ENCODE measurements at regions not wholly inside any gene's neighbourhood (a gene's known extent, or its start where the extent isn't known, plus 50 kb on each side); places are given as distances from the start of the nearest gene placed in this dataset.

- POLR2A ChIA-PET = no interaction called here
- H3K4me1 Mint-ChIP-seq = no peaks in the 10 kb centered on the region
- no peaks in the 10 kb centered on the region for H3K36me3 ChIP-seq (ENCODE audit: control insufficient read depth in 2 of 2, extremely low read depth in 1 of 2, insufficient read depth in 1 of 2, low read length in 1 of 2)
- H3K4me3 ChIP-seq (ENCODE audit: control insufficient read depth in 1 of 2, extremely low read depth in 1 of 2, low read length in 1 of 2) = no peak overlapping the region
- H3K36me3 Mint-ChIP-seq = no peaks in the 10 kb centered on the region
- no peaks in the 10 kb centered on the region for H3K27me3 Mint-ChIP-seq
- peaks cover 0 to 17% (median 12%) of the 10 kb centered on the region in 3 donors for H3K9me3 Mint-ChIP-seq
- no peaks in the 10 kb centered on the region for H3K27me3 ChIP-seq (replicated peaks in 1 of 2; ENCODE audit: control insufficient read depth in 2 of 2, extremely low read depth in 1 of 2, insufficient read depth in 2 of 2, low read length in 1 of 2)
- CTCF ChIA-PET = no interaction called here
- no CpG with 5 or more reads among the region's 1 CpG for WGBS (ENCODE audit: insufficient coverage)
- no peak overlapping the region for H3K27ac Mint-ChIP-seq
- H3K4me1 ChIP-seq (ENCODE audit: control insufficient read depth in 1 of 2, extremely low read depth in 1 of 2, insufficient read depth in 2 of 2, low read length in 2 of 2) = no peaks in the 10 kb centered on the region
- ATAC-seq (replicated peaks in 1 of 4) (no peak), DNase-seq (no peak)
- no peak overlapping the region for H3K4me3 Mint-ChIP-seq
- H3K9me3 ChIP-seq = no peaks in the 10 kb centered on the region
- H3K27ac ChIP-seq (ENCODE audit: low read length) = no peak overlapping the region
Measured at GRCh38 chr4:64125354-64125753, 283.9 kb downstream of the TECRL start.

GRCh38 chr4:64121803-64122202 is 287.4 kb downstream of the TECRL start:
- ChIA-PET CTCF (interaction anchor here (0.6 to 1.1 kb wide), 2 partner anchors 59 to 496 kb away, joined by 3 to 4 read pairs; no protein-coding TSS in a partner anchor), POLR2A (no interaction called here)
- no peak for DNase-seq
- H3K4me1 ChIP-seq (ENCODE audit: control insufficient read depth in 1 of 2, extremely low read depth in 1 of 2, insufficient read depth in 2 of 2, low read length in 2 of 2) = no peaks in the 10 kb centered on the region
- H3K9me3 Mint-ChIP-seq = peaks cover 4 to 34% (median 13%) of the 10 kb centered on the region in 3 donors
- H3K4me3 ChIP-seq (ENCODE audit: control insufficient read depth in 1 of 2, extremely low read depth in 1 of 2, low read length in 1 of 2) = no peak overlapping the region
- no peaks in the 10 kb centered on the region for H3K27me3 ChIP-seq (replicated peaks in 1 of 2; ENCODE audit: control insufficient read depth in 2 of 2, extremely low read depth in 1 of 2, insufficient read depth in 2 of 2, low read length in 1 of 2)
- ATAC-seq (replicated peaks in 1 of 4) = no peak
- no peaks in the 10 kb centered on the region for H3K36me3 Mint-ChIP-seq
- H3K36me3 ChIP-seq (ENCODE audit: control insufficient read depth in 2 of 2, extremely low read depth in 1 of 2, insufficient read depth in 1 of 2, low read length in 1 of 2) = no peaks in the 10 kb centered on the region
- H3K4me1 Mint-ChIP-seq = no peaks in the 10 kb centered on the region
- no peak overlapping the region for H3K27ac ChIP-seq (ENCODE audit: low read length)
- no peaks in the 10 kb centered on the region for H3K9me3 ChIP-seq
- H3K4me3 Mint-ChIP-seq = no peak overlapping the region
- 88% methylated on average over 4 of the region's 4 CpGs for WGBS (ENCODE audit: insufficient coverage)
- no peak overlapping the region for H3K27ac Mint-ChIP-seq
- no peaks in the 10 kb centered on the region for H3K27me3 Mint-ChIP-seq

- Mint-ChIP-seq H3K4me1 (no peaks in the 10 kb centered on the region), H3K27me3 (no peaks in the 10 kb centered on the region), H3K36me3 (no peaks in the 10 kb centered on the region), H3K27ac (no peak overlapping the region), H3K4me3 (no peak overlapping the region), H3K9me3 (peaks cover 9 to 27% (median 11%) of the 10 kb centered on the region in 3 donors)
- no peaks in the 10 kb centered on the region for H3K36me3 ChIP-seq (ENCODE audit: control insufficient read depth in 2 of 2, extremely low read depth in 1 of 2, insufficient read depth in 1 of 2, low read length in 1 of 2)
- WGBS (ENCODE audit: insufficient coverage) = no CpG with 5 or more reads among the region's 1 CpG
- H3K27ac ChIP-seq (ENCODE audit: low read length) = no peak overlapping the region
- ChIA-PET CTCF (no interaction called here), POLR2A (no interaction called here)
- DNase-seq = no peak
- no peak for ATAC-seq (replicated peaks in 1 of 4)
- no peaks in the 10 kb centered on the region for H3K27me3 ChIP-seq (replicated peaks in 1 of 2; ENCODE audit: control insufficient read depth in 2 of 2, extremely low read depth in 1 of 2, insufficient read depth in 2 of 2, low read length in 1 of 2)
- no peaks in the 10 kb centered on the region for H3K9me3 ChIP-seq
- H3K4me3 ChIP-seq (ENCODE audit: control insufficient read depth in 1 of 2, extremely low read depth in 1 of 2, low read length in 1 of 2) = no peak overlapping the region
- H3K4me1 ChIP-seq (ENCODE audit: control insufficient read depth in 1 of 2, extremely low read depth in 1 of 2, insufficient read depth in 2 of 2, low read length in 2 of 2) = no peaks in the 10 kb centered on the region
Measured at GRCh38 chr4:64105903-64106302, 303.3 kb downstream of the TECRL start.

GRCh38 chr4:64095398-64095797 is 313.9 kb downstream of the TECRL start:
- peaks cover under 1 to 15% (median 8%) of the 10 kb centered on the region in 3 donors for H3K9me3 Mint-ChIP-seq
- no peaks in the 10 kb centered on the region for H3K4me1 Mint-ChIP-seq
- no peaks in the 10 kb centered on the region for H3K27me3 Mint-ChIP-seq

GRCh38 chr4:64079316-64079715 is 329.9 kb downstream of the TECRL start:
- Histone ChIP-seq H3K4me3 (ENCODE audit: control insufficient read depth in 1 of 2, extremely low read depth in 1 of 2, low read length in 1 of 2) (no peak overlapping the region), H3K27ac (ENCODE audit: low read length) (no peak overlapping the region), H3K9me3 (no peaks in the 10 kb centered on the region), H3K36me3 (ENCODE audit: control insufficient read depth in 2 of 2, extremely low read depth in 1 of 2, insufficient read depth in 1 of 2, low read length in 1 of 2) (no peaks in the 10 kb centered on the region), H3K4me1 (ENCODE audit: control insufficient read depth in 1 of 2, extremely low read depth in 1 of 2, insufficient read depth in 2 of 2, low read length in 2 of 2) (no peaks in the 10 kb centered on the region), H3K27me3 (replicated peaks in 1 of 2; ENCODE audit: control insufficient read depth in 2 of 2, extremely low read depth in 1 of 2, insufficient read depth in 2 of 2, low read length in 1 of 2) (no peaks in the 10 kb centered on the region)
- DNase-seq = no peak
- ATAC-seq (replicated peaks in 1 of 4) = no peak
- Mint-ChIP-seq H3K36me3 (no peaks in the 10 kb centered on the region), H3K9me3 (peaks cover 0 to 17% (median 13%) of the 10 kb centered on the region in 3 donors), H3K27me3 (no peaks in the 10 kb centered on the region), H3K4me3 (no peak overlapping the region), H3K27ac (no peak overlapping the region), H3K4me1 (no peaks in the 10 kb centered on the region)
- ChIA-PET CTCF (no interaction called here), POLR2A (no interaction called here)

More at GRCh38 chr4:64095398-64095797, 313.9 kb downstream of the TECRL start:
- WGBS (ENCODE audit: insufficient coverage) = no CpG with 5 or more reads among the region's 1 CpG
- H3K27me3 ChIP-seq (replicated peaks in 1 of 2; ENCODE audit: control insufficient read depth in 2 of 2, extremely low read depth in 1 of 2, insufficient read depth in 2 of 2, low read length in 1 of 2) = no peaks in the 10 kb centered on the region
- H3K4me3 Mint-ChIP-seq = no peak overlapping the region
- H3K36me3 Mint-ChIP-seq = no peaks in the 10 kb centered on the region
- DNase-seq (no peak), ATAC-seq (replicated peaks in 1 of 4) (no peak)
- H3K4me3 ChIP-seq (ENCODE audit: control insufficient read depth in 1 of 2, extremely low read depth in 1 of 2, low read length in 1 of 2) = no peak overlapping the region
- H3K9me3 ChIP-seq = no peaks in the 10 kb centered on the region
- no peaks in the 10 kb centered on the region for H3K36me3 ChIP-seq (ENCODE audit: control insufficient read depth in 2 of 2, extremely low read depth in 1 of 2, insufficient read depth in 1 of 2, low read length in 1 of 2)
- ChIA-PET CTCF (no interaction called here), POLR2A (no interaction called here)
- no peak overlapping the region for H3K27ac Mint-ChIP-seq
- no peaks in the 10 kb centered on the region for H3K4me1 ChIP-seq (ENCODE audit: control insufficient read depth in 1 of 2, extremely low read depth in 1 of 2, insufficient read depth in 2 of 2, low read length in 2 of 2)
- H3K27ac ChIP-seq (ENCODE audit: low read length) = no peak overlapping the region

GRCh38 chr4:64068096-64068495 is 341.2 kb downstream of the TECRL start:
- ATAC-seq (replicated peaks in 1 of 4) = no peak
- CTCF ChIA-PET = no interaction called here

GRCh38 chr4:64062991-64063390 is 346.3 kb downstream of the TECRL start:
- DNase-seq (no peak), ATAC-seq (replicated peaks in 1 of 4) (no peak)
- Histone ChIP-seq H3K36me3 (ENCODE audit: control insufficient read depth in 2 of 2, extremely low read depth in 1 of 2, insufficient read depth in 1 of 2, low read length in 1 of 2) (no peaks in the 10 kb centered on the region), H3K27ac (ENCODE audit: low read length) (no peak overlapping the region), H3K4me3 (ENCODE audit: control insufficient read depth in 1 of 2, extremely low read depth in 1 of 2, low read length in 1 of 2) (no peak overlapping the region), H3K27me3 (replicated peaks in 1 of 2; ENCODE audit: control insufficient read depth in 2 of 2, extremely low read depth in 1 of 2, insufficient read depth in 2 of 2, low read length in 1 of 2) (no peaks in the 10 kb centered on the region), H3K4me1 (ENCODE audit: control insufficient read depth in 1 of 2, extremely low read depth in 1 of 2, insufficient read depth in 2 of 2, low read length in 2 of 2) (no peaks in the 10 kb centered on the region), H3K9me3 (no peaks in the 10 kb centered on the region)
- H3K9me3 Mint-ChIP-seq = peaks cover 4 to 14% (median 6%) of the 10 kb centered on the region in 3 donors
- CTCF ChIA-PET = interaction anchor here in 1 of 2 donors (0.9 kb wide), 1 partner anchor 59 kb away, joined by 3 read pairs; no protein-coding TSS in a partner anchor
- no peak overlapping the region for H3K27ac Mint-ChIP-seq
- no peaks in the 10 kb centered on the region for H3K36me3 Mint-ChIP-seq
- POLR2A ChIA-PET = interaction anchor here in 1 of 2 donors (0.6 kb wide), 1 partner anchor 62 kb away, joined by 4 read pairs; no protein-coding TSS in a partner anchor
- WGBS (ENCODE audit: insufficient coverage) = no CpG with 5 or more reads among the region's 1 CpG
- no peak overlapping the region for H3K4me3 Mint-ChIP-seq
- no peaks in the 10 kb centered on the region for H3K27me3 Mint-ChIP-seq
- H3K4me1 Mint-ChIP-seq = no peaks in the 10 kb centered on the region

More at GRCh38 chr4:64068096-64068495, 341.2 kb downstream of the TECRL start:
- no peaks in the 10 kb centered on the region for H3K27me3 Mint-ChIP-seq
- no peaks in the 10 kb centered on the region for H3K27me3 ChIP-seq (replicated peaks in 1 of 2; ENCODE audit: control insufficient read depth in 2 of 2, extremely low read depth in 1 of 2, insufficient read depth in 2 of 2, low read length in 1 of 2)
- no peak overlapping the region for H3K27ac ChIP-seq (ENCODE audit: low read length)
- H3K4me3 ChIP-seq (ENCODE audit: control insufficient read depth in 1 of 2, extremely low read depth in 1 of 2, low read length in 1 of 2) = no peak overlapping the region
- DNase-seq = no peak
- POLR2A ChIA-PET = no interaction called here
- 56% methylated on average over 1 of the region's 4 CpGs for WGBS (ENCODE audit: insufficient coverage)
- no peaks in the 10 kb centered on the region for H3K36me3 Mint-ChIP-seq
- H3K27ac Mint-ChIP-seq = no peak overlapping the region
- H3K36me3 ChIP-seq (ENCODE audit: control insufficient read depth in 2 of 2, extremely low read depth in 1 of 2, insufficient read depth in 1 of 2, low read length in 1 of 2) = no peaks in the 10 kb centered on the region
- peaks cover 6 to 25% (median 16%) of the 10 kb centered on the region in 3 donors for H3K9me3 Mint-ChIP-seq
- no peak overlapping the region for H3K4me3 Mint-ChIP-seq
- H3K4me1 ChIP-seq (ENCODE audit: control insufficient read depth in 1 of 2, extremely low read depth in 1 of 2, insufficient read depth in 2 of 2, low read length in 2 of 2) = no peaks in the 10 kb centered on the region
- no peaks in the 10 kb centered on the region for H3K4me1 Mint-ChIP-seq
- H3K9me3 ChIP-seq = no peaks in the 10 kb centered on the region
